NCI-H1092 treated with DMSO at 0.1 percent for 48 hours (cell line): ENCODE measurements at regions not wholly inside any gene's neighbourhood (a gene's known extent, or its start where the extent isn't known, plus 50 kb on each side); places are given as distances from the start of the nearest gene placed in this dataset.

Experiments
- DNase-seq: peaks from one replicate; lab custom pipeline; 2025; lab: John Stamatoyannopoulos, UW

DNA sequence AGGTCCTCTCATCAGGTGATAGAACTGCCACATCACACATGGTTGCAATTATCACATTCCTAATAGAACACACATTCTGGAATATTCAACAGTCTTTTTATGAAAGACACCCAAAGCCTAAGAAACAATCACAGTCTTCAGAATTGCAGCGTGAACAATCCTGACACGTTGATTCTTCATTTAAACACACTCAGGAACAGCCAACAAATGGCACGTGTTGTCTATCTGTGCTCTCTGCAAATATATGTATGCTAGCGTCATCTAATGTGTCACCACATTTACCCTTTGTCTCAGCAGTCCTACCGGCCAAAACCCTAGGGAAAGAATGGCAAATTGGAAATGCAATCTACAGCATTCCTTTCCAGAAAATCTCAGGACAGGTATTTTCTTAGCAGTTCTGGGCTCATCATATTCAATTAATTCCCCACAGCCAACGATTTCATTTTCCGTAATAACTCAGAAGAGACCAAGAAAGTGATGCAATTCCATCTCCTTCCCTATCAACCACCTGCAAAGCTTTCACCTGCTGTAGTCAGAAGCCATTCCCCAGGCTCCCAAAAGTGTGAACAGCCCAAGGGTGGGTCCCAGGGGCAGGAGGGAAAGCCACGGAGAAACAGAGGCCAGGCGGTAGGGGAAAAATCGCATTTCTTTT lies 280.3 kb upstream of the JARID2 start:
- no peak for DNase-seq

DNA sequence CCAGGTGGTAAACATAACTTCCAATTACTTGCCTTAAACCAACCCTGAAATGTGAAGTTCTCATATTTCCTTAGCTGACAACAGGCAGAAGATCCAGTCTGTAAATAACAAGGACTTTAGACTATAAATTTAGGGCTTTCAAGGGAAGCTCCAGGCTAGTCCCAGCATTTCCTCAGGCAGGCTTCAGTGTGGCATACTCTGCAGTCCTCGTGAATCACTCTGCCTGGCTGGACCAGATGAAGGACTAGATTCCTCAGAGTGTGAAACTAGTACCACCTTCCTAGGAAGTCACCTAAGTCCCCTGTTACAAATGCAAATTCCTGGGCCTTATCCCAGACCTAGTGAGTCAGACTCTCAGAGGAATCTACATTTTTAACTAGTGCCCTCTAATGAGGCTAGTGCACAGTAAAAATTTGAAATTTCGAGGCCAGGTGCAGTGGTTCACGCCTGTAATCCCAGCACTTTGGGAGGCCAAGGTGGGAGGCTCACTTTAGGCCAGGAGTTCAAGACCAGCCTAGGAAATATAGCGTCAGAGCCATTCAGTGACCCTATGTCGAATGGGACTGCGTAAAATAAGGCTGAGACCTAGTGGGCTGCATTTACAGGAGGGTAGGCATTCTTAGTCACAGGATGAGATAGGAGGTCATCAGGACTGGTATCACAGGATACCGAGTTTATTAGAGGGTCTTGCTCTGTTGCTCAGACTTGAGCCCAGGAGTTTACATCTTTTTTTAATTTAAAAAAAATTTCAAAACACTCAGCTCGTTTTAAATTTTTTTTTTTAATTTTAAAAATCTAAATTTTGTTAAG lies 279.6 kb upstream of the JARID2 start:
- no peak for DNase-seq

DNA sequence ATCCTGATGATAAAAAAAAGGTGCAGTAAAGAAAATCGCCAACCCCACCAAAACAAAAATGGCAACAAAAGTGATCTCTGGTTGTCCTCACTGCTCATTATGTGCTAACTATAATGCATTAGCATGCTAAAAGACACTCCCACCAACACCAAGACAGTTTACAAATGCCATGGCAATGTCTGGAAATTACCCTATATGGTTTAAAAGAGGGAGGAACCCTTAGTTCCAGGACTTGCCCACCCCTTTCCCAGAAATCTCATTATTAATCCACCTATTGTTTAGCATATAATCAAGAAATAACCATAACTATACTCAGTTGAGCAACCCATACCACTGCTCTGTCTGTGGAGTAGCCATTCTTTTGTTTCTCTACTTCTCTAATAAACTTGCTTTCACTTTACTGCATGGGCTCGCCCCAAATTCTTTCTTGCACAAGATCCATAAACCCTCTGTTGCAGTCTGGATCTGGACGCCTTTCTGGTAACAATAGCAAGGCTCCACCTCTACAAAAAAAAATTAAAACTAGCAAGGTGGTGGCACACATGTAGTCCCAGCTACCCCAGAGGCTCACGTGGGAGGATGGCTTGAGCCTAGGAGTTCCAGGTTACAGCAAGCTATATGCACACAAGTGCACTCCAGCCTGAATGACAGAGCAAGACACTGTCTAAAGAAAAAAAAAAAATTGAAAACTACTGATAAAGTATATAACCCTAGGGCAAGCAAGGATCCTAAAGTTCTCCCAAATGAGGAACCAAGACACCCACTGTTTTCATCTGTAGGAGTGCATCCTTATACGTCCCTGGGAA lies 278.8 kb upstream of the JARID2 start:
- DNase-seq, result no peak

DNA sequence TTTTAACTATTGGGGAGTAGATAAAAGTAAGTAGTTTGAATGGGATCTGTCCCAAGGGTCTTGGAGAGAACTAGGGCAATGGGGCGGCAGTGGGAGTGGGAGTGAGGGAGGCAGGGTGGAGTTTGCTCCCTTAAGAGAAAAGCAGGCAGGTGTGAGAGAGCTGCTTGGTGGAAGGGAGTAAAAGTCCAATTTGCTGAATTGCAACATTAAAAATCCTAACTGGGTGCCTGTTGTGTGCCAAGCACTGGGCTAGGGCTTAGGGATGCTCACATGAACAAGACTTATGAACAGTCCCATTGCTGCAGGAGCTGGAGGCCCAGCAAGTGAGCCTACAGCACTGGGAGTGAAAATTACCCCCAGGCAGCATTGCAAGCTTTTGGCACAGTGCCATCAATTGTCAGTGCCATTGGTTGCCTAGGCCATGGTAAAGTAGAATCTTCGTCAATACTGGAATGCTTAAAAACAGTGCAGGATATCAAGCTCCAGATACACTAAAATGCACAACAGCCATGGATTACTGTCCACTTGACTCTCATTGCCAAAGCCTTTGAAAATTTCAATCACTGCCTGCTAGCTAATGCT lies 277.7 kb upstream of the JARID2 start:
- DNase-seq, result no peak

DNA sequence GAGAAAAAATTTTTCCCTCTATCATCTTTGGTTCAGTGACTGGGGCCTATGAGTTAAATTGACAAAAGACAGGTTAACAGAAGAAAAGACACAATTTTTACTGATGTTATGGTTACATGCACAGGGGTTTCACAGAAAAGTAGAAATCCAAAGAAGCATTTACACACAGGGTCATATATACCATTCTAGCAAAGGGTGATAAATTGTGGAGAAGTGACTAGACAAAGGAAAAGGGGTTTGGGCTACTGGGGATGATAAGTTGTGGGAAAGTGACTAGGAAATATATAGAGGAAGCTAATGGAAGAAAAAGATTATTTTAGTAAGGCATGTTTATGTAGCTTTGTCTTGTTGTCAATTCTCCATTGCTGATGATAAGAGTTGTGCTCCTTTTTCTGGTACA lies 276.7 kb upstream of the JARID2 start:
- DNase-seq, result no peak

DNA sequence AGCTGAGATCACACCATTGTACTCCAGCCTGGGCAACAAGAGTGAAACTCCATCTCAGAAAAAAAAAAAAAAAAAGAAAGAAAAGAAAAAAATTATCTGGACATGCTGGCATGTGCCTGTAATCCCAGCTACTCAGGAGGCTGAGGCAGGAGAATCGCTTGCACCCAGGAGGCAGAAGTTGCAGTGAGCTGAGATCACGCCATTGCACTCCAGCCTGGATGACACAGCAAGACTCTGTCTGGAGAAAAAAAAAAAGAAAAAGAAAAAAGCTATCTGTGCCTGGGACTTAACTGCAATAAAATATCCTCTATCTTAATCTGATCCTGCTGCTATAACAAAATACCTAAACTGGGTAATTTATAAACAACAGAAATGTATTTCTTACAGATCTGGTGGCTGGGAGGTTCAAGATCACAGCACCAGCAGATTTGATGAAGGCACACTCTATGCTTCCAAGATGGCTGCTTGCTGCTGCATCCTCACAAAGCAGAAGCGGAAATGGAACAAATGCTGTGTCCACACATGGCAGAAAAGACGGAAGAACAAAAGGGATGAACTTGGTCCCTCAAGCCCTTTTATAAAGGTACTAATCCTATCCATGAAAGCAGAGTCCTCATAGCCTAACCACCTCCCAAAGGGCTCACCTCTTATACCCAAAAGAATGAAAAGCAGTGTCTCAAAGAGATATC lies 273.3 kb upstream of the JARID2 start:
- no peak for DNase-seq

DNA sequence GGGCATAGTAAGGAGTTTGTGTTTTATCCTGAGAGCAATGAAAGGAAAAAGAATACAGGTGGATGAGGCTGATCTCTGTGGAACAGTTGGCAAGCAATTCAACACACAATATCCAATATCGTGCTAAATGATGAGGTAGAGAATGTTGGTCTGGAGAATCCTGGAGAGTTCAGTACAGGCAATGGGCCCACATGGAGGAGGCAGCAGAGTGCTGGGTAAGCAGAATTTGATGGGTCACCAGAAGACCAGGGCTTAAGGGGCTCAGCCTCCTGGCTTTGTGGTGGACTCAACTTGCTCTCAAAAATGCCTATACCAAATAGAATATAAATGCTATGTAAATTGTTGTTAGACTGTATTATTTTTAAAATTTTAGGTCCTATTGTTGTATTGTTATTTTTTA lies 271.5 kb upstream of the JARID2 start:
- DNase-seq, result no peak

DNA sequence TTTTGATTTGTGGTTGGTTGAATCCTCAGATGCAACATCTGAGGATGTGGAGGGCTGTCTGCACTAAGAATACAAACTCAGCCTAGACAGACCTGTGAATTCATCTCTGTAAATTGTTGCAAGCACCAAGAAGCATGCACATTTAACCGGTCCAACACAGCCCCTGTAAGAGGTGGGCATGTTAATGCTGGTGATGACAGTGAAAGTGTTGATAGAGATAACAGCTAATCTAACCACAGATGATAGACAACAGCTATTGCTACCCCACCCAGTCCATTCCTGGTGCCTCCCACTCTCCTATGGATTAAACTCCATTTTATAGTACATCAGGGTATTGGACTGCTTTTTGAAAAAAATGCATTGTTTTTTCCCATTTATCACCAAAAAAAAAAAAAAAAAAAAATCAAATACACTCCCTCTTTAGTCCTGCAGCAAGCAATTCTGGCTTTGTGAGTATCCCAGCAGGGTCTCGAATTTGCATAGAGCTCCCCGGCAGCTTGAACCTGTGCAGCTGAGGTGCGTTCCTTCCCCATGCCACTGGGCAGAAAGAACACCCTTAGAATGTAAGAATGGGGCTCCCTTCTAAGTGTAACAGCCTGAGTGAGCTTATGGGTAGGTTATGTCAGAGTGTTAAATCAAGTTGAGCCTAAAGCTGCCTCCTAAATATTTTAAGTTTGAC lies 270.9 kb upstream of the JARID2 start:
- no peak for DNase-seq

DNA sequence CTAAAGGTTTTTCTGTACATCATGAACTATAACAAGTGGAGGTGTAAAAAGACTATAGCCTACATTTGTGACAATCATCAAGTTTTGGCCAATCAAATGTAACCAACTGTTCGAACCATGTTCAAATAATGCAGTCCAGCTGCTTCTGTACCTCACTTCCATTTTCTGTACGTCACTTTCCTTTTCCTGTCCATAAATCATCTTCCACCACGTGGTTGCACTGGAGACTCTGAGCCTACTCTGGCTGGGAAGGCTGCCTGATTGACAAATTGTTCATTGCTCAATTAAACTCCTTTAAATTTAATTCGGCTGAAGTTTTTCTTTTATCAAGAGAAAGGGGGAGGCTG lies 270.4 kb upstream of the JARID2 start:
- DNase-seq, result no peak

DNA sequence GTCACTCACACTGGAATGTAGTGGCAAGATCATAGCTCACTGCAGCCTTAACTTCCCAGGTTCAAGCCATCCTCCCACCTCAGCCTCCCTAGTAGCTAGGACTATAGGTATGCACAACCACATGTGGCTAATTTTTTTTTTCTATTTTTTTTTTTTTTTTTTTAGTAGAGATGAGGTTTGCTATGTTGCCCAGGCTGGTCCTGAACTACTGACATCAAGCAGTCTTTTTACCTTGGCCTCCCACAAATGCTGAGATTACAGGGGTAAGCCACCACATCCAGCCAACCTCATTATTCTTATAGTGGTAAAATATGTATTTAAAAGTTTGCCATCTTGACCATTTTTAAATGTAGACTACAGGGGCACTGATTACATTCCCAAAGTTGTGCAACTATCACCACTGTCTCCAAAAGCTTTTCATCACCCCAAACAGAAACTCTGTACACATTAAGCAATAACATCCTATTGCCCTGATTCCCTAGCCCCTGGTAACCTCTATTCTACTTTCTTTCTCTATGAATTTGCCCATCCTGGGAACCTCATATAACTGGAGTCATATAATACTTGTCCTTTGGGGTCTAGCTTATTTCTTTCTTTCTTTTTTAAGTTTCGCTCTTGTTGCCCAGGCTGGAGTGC lies 268.0 kb upstream of the JARID2 start:
- no peak for DNase-seq

DNA sequence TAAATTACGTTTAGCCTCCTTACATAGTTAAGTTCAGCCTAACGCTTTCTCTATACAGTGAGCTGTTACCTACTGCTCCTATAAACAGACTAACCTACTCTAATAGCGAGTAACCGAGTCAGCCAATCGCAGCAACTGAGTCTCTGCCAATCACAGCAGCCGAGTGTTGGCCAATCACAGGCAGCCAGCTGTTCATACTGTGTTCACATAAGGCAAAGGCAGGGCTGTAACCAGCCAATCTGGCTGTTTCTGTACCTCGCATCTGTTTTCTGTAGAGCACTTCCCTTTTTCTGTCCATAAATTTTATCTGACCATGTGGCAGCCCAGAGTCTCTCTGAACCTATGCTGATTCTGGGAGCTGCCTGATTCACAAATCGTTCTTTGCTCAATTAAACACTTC lies 263.9 kb upstream of the JARID2 start:
- DNase-seq, result no peak

DNA sequence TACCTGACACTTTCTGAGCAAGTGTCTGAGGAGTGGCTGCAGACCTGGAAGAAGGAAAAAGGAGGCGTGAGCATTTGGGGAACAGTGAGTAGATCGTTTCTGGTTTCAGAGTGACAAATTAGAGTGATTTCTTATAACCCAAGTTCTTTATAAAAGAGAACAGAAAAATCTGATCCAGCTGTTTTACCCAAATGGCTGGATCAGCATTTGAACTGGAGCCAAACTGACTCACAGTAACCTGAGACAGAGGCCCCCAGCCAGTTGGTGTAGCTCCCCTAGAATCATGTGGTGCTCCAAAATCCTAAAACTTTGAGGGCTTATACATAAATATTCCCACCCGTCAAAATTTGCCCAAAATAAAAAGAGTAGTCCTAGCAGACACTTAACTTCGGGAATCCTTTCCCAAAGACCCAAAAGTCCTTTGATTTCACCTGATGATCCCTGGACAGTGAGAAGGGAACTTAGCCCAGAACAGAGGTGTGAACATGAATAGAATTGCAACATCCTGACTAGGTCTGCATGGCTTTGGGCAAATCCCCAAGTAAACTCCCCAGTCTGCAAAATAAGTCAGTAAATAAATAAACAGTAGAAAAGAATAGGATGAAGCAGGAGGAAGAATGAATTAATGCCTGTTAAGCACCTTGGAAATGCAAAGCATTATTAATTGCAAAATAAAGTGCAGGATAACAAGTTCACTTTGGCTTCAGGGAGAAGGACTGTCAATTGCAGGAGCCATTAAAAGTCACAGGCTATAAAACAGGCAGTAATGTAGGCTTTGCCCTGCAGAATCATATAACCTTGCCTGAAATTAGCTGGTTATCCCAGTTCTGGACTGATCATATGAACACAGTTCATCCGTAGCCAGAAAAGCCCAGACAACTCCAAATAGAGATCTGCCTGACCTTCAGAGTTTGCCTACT lies 262.0 kb upstream of the JARID2 start:
- DNase-seq, result no peak

DNA sequence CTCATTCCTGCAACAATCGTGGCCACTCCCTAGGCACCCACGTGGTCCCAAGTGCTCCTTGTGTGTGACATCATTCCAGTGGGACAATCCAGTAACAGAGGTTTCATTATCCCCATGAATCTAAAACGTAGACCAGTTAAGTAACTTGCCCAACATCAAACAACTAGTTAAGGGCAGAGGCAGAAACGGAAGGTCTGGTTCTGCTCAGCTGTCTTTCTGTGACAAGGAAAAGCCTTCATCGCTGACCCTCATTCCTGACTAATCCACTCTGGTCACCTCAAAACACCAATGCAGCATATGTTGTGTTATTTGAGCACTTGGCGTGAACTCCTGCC lies 261.4 kb upstream of the JARID2 start:
- no peak for DNase-seq

DNA sequence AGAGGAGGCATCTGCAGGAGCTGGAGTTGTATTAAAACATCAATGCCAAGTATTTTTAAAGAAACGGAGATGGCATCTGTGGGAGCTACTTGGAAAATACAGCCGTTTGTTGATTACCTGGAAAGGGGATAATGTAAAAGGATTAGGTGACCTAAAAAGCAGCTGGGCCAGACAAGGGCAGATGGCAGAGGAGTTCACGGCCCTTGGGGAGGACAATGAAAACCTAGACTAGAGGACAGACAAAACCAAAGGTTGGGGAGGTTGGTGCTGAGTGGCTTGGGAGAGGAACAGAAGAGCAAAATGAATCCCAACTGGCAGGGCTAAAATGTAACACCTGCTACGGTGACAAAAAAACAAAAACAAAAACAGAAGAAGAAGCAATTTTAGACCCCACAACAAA lies 260.5 kb upstream of the JARID2 start:
- DNase-seq, result no peak

DNA sequence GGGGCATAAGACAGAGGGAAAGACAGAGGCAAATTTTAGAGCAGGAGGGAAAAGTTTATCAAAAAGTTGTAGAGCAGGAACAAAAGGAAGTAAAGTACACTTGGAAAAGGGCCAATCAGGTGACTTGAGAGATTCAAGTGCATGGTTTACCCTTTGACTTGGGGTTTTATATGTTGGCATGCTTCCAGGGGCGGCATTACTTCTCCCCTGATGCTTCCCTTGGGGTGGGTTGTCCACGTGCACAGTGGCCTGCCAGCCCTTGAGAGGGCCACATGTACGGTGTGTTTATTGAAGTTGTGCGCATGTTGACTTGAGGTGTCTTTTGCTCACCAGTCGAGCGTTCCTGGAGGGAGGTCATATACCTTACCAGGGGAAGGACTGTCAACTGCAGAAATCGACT lies 259.5 kb upstream of the JARID2 start:
- no peak for DNase-seq

DNA sequence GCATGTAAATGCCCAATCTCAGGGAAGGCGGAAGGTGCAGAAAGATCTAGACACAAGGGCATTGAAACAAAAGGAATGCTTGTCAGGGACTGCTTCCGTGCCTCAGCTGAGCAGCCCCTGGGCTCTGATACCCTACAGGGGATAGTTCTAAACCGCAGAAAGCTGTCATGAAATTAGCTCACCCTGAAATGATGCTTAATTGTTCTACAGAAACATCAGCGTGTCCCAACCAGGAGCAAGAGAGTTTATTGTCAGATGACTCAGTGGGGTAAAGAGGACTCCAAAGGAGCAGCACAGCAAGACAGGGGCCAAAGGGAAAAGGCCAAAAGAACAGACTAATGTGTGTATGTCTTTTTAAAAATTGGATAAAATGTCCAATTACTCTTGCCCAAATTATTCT lies 258.4 kb upstream of the JARID2 start:
- no peak for DNase-seq

DNA sequence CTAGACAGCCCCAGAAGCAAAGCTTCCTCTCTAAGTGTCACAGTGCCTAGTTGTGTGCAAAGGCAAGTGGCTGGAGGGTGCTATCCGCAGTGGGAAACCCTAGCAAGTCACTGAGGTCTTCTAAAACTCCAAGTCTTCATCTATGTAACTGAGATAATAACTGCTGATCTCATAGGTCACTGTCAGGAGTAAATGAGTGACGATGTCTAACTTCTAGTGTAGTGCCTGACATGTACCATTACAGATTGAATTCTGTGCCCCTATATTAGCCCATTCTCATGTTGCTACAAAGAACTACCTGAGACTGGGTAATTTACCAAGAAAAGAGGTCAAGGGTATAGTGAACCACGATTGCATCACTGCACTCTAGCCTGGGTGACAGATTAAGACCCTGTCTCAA lies 253.5 kb upstream of the JARID2 start:
- no peak for DNase-seq

DNA sequence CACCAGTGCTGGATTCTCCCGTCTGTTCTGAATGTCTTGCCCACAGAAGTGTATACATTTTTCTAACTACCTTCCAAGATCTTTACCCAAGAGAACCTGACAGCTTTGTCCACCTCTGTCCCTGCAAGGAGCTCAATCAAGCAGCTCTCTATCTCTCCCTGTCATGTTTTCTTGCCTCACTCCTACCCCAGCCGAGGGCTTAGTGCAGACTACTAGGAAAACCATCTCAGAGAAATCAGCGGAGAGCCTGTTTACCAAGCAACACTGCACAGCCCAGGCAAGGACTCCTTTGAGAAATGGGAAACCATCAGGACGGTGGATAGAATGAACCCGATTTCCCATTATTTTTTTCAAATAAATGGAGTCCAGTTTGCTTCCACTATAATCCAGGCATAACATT lies 250.7 kb upstream of the JARID2 start:
- no peak for DNase-seq

DNA sequence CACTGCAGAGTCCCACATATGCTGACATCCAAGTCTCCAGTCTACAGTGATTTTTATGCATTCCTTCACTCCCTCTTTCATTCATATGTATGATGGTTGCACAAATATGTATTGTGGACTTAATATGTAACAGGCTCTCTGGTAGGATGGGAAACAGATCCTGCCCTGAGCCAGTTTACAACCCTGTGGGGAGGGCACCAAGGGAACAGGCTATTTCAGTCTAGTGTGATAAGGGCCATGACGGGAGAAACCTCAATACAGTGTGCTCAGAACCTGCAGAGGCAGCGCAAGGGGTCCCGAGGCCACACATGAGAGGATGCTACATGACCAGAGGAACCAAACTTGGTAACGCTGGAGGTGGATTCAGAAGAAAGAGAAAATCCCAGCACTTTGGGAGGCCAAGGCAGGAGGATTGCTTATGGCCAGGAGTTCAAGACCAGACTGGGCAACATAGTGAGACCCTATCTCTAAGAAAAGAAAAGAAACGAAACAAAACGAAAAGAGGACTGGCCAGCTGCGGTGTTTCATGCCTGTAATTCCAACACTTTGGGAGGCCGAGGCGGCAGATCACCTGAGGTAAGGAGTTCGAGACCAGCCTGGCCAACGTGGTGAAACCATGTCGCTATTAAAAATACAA lies 249.8 kb upstream of the JARID2 start:
- no peak for DNase-seq

DNA sequence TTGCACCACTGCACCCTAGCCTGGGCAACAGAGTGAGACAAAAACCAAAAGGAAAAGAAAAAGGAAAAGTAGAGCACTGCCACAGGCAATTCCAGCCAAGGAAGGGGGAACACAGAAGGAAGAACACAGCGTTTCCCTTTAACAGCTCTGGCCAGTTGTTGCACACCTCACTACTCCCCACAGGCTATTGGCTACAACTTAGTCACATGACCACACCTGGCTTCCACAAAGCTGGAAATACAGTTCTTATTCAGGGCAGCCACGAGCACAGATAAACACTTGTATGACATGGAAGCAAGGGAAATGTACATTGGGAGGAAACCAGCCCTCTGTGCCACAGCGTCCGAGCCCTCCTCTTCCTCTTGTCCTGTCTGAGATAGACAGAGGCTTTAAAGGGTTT lies 249.0 kb upstream of the JARID2 start:
- no peak for DNase-seq
